ENCODE measurements at regions not wholly inside any gene's neighbourhood (a gene's known extent, or its start where the extent isn't known, plus 50 kb on each side); places are given as distances from the start of the nearest gene placed in this dataset.

- TF ChIP-seq CTCF (IDR thresholded peaks at IDR 0.05; ENCODE audit: borderline replicate concordance), result no peak
- H3K36me3 ChIP-seq, result no peaks in the 10 kb centered on the region
- intact Hi-C loops (cut with micrococcal nuclease), result no loop called here
- no peaks in the 10 kb centered on the region for H3K9me3 ChIP-seq (replicated peaks)
- H3K27me3 ChIP-seq (ENCODE audit: low read depth), result no peaks in the 10 kb centered on the region
- no peak overlapping the region for H3K27ac ChIP-seq (replicated peaks)
- H3K4me1 ChIP-seq, result no peaks in the 10 kb centered on the region
- no peak overlapping the region for H3K4me3 ChIP-seq
- DNase-seq, result no peak
Measured at GRCh38 chr1:82907313-82907712, 1091.6 kb downstream of the TTLL7 start.

GRCh38 chr1:82903626-82904025 lies 1095.3 kb downstream of the TTLL7 start:
- intact Hi-C loops (cut with micrococcal nuclease), result no loop called here

GRCh38 chr1:82901561-82901960 lies 1097.4 kb downstream of the TTLL7 start:
- H3K9me3 ChIP-seq (replicated peaks), result no peaks in the 10 kb centered on the region
- no peak for DNase-seq
- no peaks in the 10 kb centered on the region for H3K4me1 ChIP-seq
- H3K4me3 ChIP-seq, result no peak overlapping the region
- H3K27ac ChIP-seq (replicated peaks), result no peak overlapping the region
- intact Hi-C loops (cut with micrococcal nuclease), result no loop called here
- H3K27me3 ChIP-seq (ENCODE audit: low read depth), result no peaks in the 10 kb centered on the region
- no peaks in the 10 kb centered on the region for H3K36me3 ChIP-seq
- TF ChIP-seq CTCF (IDR thresholded peaks at IDR 0.05; ENCODE audit: borderline replicate concordance), result no peak

More at GRCh38 chr1:82903626-82904025, 1095.3 kb downstream of the TTLL7 start:
- H3K4me1 ChIP-seq, result no peaks in the 10 kb centered on the region
- no peaks in the 10 kb centered on the region for H3K36me3 ChIP-seq
- H3K27ac ChIP-seq (replicated peaks), result no peak overlapping the region
- no peak overlapping the region for H3K4me3 ChIP-seq
- no peak for DNase-seq
- no peaks in the 10 kb centered on the region for H3K27me3 ChIP-seq (ENCODE audit: low read depth)
- no peak for TF ChIP-seq CTCF (IDR thresholded peaks at IDR 0.05; ENCODE audit: borderline replicate concordance)
- no peaks in the 10 kb centered on the region for H3K9me3 ChIP-seq (replicated peaks)

GRCh38 chr1:82901118-82901517 lies 1097.8 kb downstream of the TTLL7 start:
- intact Hi-C loops (cut with micrococcal nuclease), result no loop called here
- TF ChIP-seq CTCF (IDR thresholded peaks at IDR 0.05; ENCODE audit: borderline replicate concordance), result no peak
- Histone ChIP-seq H3K36me3 (no peaks in the 10 kb centered on the region), H3K4me3 (no peak overlapping the region), H3K27ac (replicated peaks) (no peak overlapping the region), H3K9me3 (replicated peaks) (no peaks in the 10 kb centered on the region), H3K27me3 (ENCODE audit: low read depth) (no peaks in the 10 kb centered on the region), H3K4me1 (no peaks in the 10 kb centered on the region)
- DNase-seq, result no peak

- no peaks in the 10 kb centered on the region for H3K36me3 ChIP-seq
- DNase-seq, result no peak
- no peaks in the 10 kb centered on the region for H3K9me3 ChIP-seq (replicated peaks)
- no peaks in the 10 kb centered on the region for H3K4me1 ChIP-seq
- H3K27ac ChIP-seq (replicated peaks), result no peak overlapping the region
- TF ChIP-seq CTCF (IDR thresholded peaks at IDR 0.05; ENCODE audit: borderline replicate concordance), result no peak
- H3K4me3 ChIP-seq, result no peak overlapping the region
- intact Hi-C loops (cut with micrococcal nuclease), result no loop called here
- H3K27me3 ChIP-seq (ENCODE audit: low read depth), result no peaks in the 10 kb centered on the region
Measured at GRCh38 chr1:82899017-82899416, 1098.3 kb downstream of the ADGRL2 start.

GRCh38 chr1:82897549-82897948 lies 1096.8 kb downstream of the ADGRL2 start:
- no peak for TF ChIP-seq CTCF (IDR thresholded peaks at IDR 0.05; ENCODE audit: borderline replicate concordance)
- H3K27me3 ChIP-seq (ENCODE audit: low read depth), result no peaks in the 10 kb centered on the region
- H3K9me3 ChIP-seq (replicated peaks), result no peaks in the 10 kb centered on the region
- H3K4me3 ChIP-seq, result no peak overlapping the region
- H3K4me1 ChIP-seq, result no peaks in the 10 kb centered on the region
- no peak for DNase-seq
- H3K36me3 ChIP-seq, result no peaks in the 10 kb centered on the region
- H3K27ac ChIP-seq (replicated peaks), result no peak overlapping the region
- intact Hi-C loops (cut with micrococcal nuclease), result no loop called here

Data from left ventricle myocardium inferior (tissue), 1 donor.